ENCODE measurements at regions not wholly inside any gene's neighbourhood (a gene's known extent, or its start where the extent isn't known, plus 50 kb on each side); places are given as distances from the start of the nearest gene placed in this dataset.

DNA sequence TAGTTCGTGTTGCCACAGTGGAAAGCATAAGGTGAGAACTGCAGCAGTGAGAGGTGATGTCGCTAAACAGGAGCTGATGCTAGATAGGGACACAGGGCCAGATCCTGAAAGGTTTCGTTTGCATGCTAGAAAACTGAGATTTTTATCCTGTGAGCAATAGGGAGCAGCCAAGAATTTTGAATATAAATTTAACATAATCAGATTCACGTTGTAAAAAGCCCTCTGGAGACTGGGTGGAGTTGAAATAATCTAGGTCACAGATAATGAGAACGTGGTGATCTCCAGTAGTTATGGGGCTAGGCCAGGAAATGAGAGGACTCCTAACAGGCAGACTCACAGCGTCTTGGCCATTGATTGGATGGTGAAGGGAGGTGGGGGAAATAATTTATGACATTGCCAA, 92.1 kb upstream of the IMMP2L start:
- no peak for TF ChIP-seq POLR2AphosphoS5 (IDR thresholded peaks at IDR 0.05)
- TF ChIP-seq MXI1 (conservative IDR thresholded peaks at IDR 0.05; ENCODE audit: poor library complexity, severe bottlenecking) = no peak
- no peak for TF ChIP-seq TAF1 (IDR thresholded peaks at IDR 0.05; ENCODE audit: low read depth)
- TF ChIP-seq, protein P1, sequence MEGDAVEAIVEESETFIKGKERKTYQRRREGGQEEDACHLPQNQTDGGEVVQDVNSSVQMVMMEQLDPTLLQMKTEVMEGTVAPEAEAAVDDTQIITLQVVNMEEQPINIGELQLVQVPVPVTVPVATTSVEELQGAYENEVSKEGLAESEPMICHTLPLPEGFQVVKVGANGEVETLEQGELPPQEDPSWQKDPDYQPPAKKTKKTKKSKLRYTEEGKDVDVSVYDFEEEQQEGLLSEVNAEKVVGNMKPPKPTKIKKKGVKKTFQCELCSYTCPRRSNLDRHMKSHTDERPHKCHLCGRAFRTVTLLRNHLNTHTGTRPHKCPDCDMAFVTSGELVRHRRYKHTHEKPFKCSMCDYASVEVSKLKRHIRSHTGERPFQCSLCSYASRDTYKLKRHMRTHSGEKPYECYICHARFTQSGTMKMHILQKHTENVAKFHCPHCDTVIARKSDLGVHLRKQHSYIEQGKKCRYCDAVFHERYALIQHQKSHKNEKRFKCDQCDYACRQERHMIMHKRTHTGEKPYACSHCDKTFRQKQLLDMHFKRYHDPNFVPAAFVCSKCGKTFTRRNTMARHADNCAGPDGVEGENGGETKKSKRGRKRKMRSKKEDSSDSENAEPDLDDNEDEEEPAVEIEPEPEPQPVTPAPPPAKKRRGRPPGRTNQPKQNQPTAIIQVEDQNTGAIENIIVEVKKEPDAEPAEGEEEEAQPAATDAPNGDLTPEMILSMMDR (IDR thresholded peaks at IDR 0.05; ENCODE audit: poor library complexity, severe bottlenecking) = no peak
